Endothelial cell (in vitro differentiated cells): ENCODE measurements at regions not wholly inside any gene's neighbourhood (a gene's known extent, or its start where the extent isn't known, plus 50 kb on each side); places are given as distances from the start of the nearest gene placed in this dataset.

ENCODE experiments used
- DNase-seq: peaks from one replicate; pipeline ENCODE4 v3.0.0; 2021; ENCODE audit warnings: low spot score
- H3K27ac Mint-ChIP-seq: one replicate; pipeline ENCODE4 v1.8.0; 2021; ENCODE audit warnings: mixed read lengths, inconsistent platforms; ENCODE audit not compliant: unreplicated experiment
- H3K27me3 Mint-ChIP-seq: one replicate; pipeline ENCODE4 v1.8.0; 2021; ENCODE audit warnings: mild to moderate bottlenecking, moderate library complexity, mixed read lengths, inconsistent platforms; ENCODE audit not compliant: unreplicated experiment
- H3K36me3 Mint-ChIP-seq: one replicate; pipeline ENCODE4 v1.8.0; 2021; ENCODE audit warnings: mild to moderate bottlenecking, low read depth, mixed read lengths, inconsistent platforms; ENCODE audit not compliant: unreplicated experiment
- H3K4me1 Mint-ChIP-seq: one replicate; pipeline ENCODE4 v1.8.0; 2021; ENCODE audit warnings: mild to moderate bottlenecking, mixed read lengths, inconsistent platforms; ENCODE audit not compliant: unreplicated experiment
- H3K4me3 Mint-ChIP-seq: one replicate; pipeline ENCODE4 v1.8.0; 2021; ENCODE audit warnings: mild to moderate bottlenecking, mixed read lengths, inconsistent platforms; ENCODE audit not compliant: unreplicated experiment
- H3K9me3 Mint-ChIP-seq: one replicate; pipeline ENCODE4 v1.8.0; 2021; ENCODE audit warnings: mixed read lengths, inconsistent platforms; ENCODE audit not compliant: unreplicated experiment
- CTCF ChIP-seq: fragments of 200-600 bp; sonication (generic); IDR thresholded peaks from one replicate; pipeline ENCODE4 v1.5.0; 2021; ENCODE audit warnings: antibody characterized with exemption; ENCODE audit not compliant: unreplicated experiment

GRCh38 chr6:140909156-140909555 lies 1223.6 kb upstream of the GJE1 start:
- Mint-ChIP-seq H3K27ac (no peak overlapping the region), H3K36me3 (peaks cover 11% of the 10 kb centered on the region)

DNA sequence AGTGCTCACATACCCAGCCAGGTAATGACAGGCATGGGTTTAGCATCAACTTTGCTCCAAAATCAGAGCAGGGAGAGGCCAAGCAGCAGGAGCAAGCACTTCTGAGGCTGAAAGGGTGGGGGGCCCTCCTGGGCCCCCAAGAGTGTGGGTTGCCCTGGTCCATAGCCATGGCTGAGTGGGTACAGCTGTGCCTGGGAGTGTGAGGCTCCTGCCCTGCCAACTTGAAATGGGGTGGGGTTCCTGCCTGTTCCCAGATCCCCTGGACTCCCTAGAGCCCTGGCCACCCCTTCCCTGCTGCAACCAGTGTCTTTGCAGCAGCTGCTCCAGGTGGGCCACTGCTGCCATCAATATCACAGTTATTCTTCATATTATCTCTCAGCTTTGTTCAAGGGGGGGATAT lies 1224.2 kb upstream of the GJE1 start:
- peak overlapping the region; percentile 18 for H3K4me3 Mint-ChIP-seq
- H3K36me3 Mint-ChIP-seq, result peaks cover 11% of the 10 kb centered on the region
- H3K9me3 Mint-ChIP-seq, result peaks cover 5% of the 10 kb centered on the region
- no peak for TF ChIP-seq CTCF
- peaks cover 3% of the 10 kb centered on the region for H3K27me3 Mint-ChIP-seq
- H3K4me1 Mint-ChIP-seq, result no peaks in the 10 kb centered on the region
- no peak overlapping the region for H3K27ac Mint-ChIP-seq
- no peak for DNase-seq

More at GRCh38 chr6:140909156-140909555, 1223.6 kb upstream of the GJE1 start:
- DNase-seq, result no peak
- TF ChIP-seq CTCF, result no peak
- H3K9me3 Mint-ChIP-seq, result peaks cover 5% of the 10 kb centered on the region
- H3K4me1 Mint-ChIP-seq, result no peaks in the 10 kb centered on the region
- H3K27me3 Mint-ChIP-seq, result peaks cover 3% of the 10 kb centered on the region
- H3K4me3 Mint-ChIP-seq, result no peak overlapping the region

- no peak for DNase-seq
- no peak for TF ChIP-seq CTCF
- Mint-ChIP-seq H3K4me3 (no peak overlapping the region), H3K36me3 (peaks cover 11% of the 10 kb centered on the region), H3K27me3 (peaks cover 3% of the 10 kb centered on the region), H3K9me3 (peaks cover 5% of the 10 kb centered on the region), H3K27ac (no peak overlapping the region), H3K4me1 (no peaks in the 10 kb centered on the region)
Observed at GRCh38 chr6:140907235-140907634, 1225.5 kb upstream of the GJE1 start.

- TF ChIP-seq CTCF, result no peak
- Mint-ChIP-seq H3K36me3 (peaks cover 11% of the 10 kb centered on the region), H3K27me3 (peaks cover 3% of the 10 kb centered on the region), H3K4me3 (no peak overlapping the region), H3K4me1 (no peaks in the 10 kb centered on the region), H3K9me3 (peaks cover 5% of the 10 kb centered on the region), H3K27ac (no peak overlapping the region)
- no peak for DNase-seq
Observed at GRCh38 chr6:140905724-140906123, 1227.0 kb upstream of the GJE1 start.

- H3K36me3 Mint-ChIP-seq, result peaks cover 11% of the 10 kb centered on the region
- H3K9me3 Mint-ChIP-seq, result peaks cover 5% of the 10 kb centered on the region
- no peaks in the 10 kb centered on the region for H3K4me1 Mint-ChIP-seq
- no peak overlapping the region for H3K27ac Mint-ChIP-seq
- H3K27me3 Mint-ChIP-seq, result peaks cover 3% of the 10 kb centered on the region
- no peak overlapping the region for H3K4me3 Mint-ChIP-seq
- no peak for DNase-seq
- TF ChIP-seq CTCF, result no peak
Observed at GRCh38 chr6:140905050-140905449, 1227.7 kb upstream of the GJE1 start.
